Activated B cell treated with CpG ODN at 0.5 μM for 24 hours (primary cell): ENCODE measurements at regions not wholly inside any gene's neighbourhood (a gene's known extent, or its start where the extent isn't known, plus 50 kb on each side); places are given as distances from the start of the nearest gene placed in this dataset.

Source experiments
- ATAC-seq: fragments of 200-7000 bp; cut with Tn5 transposase; one replicate; pipeline ENCODE4 v1.10.0; 2021; ENCODE audit warnings: low read depth, mild to moderate bottlenecking, moderate library complexity
- CTCF ChIA-PET: fragments of 350-600 bp; sonication (Branson Sonifier 250); formaldehyde crosslinking; loops from one replicate; lab custom pipeline; 2021; ENCODE audit warnings: antibody characterized with exemption; lab: Charles Lee
- POLR2A ChIA-PET: fragments of 350-600 bp; sonication (Branson Sonifier 250); formaldehyde crosslinking; loops from one replicate; lab custom pipeline; 2021; ENCODE audit warnings: antibody characterized with exemption; lab: Charles Lee
- DNase-seq: peaks from one replicate; pipeline ENCODE4 v3.0.0; 2022
- H3K27ac Mint-ChIP-seq: one replicate; pipeline ENCODE4 v1.8.0; 2020; ENCODE audit warnings: mixed read lengths
- H3K27me3 Mint-ChIP-seq: one replicate; pipeline ENCODE4 v1.8.0; 2021; ENCODE audit warnings: mixed read lengths
- H3K36me3 Mint-ChIP-seq: one replicate; pipeline ENCODE4 v1.8.0; 2021; ENCODE audit warnings: low read depth, mixed read lengths
- H3K4me1 Mint-ChIP-seq: one replicate; pipeline ENCODE4 v1.8.0; 2021; ENCODE audit warnings: mixed read lengths
- H3K4me3 Mint-ChIP-seq: one replicate; pipeline ENCODE4 v1.8.0; 2020; ENCODE audit warnings: mild to moderate bottlenecking, mixed read lengths
- H3K9me3 Mint-ChIP-seq: one replicate; pipeline ENCODE4 v1.8.0; 2020; ENCODE audit warnings: mixed read lengths
- intact Hi-C: fragments of 100-400 bp; cut with micrococcal nuclease; formaldehyde crosslinking; loops from one replicate; pipeline ENCODE4 v1.15.1; 2024
- TF ChIP-seq, protein P1 (sequence below): fragments of 200-600 bp; IDR thresholded peaks from one replicate; pipeline ENCODE4 v1.8.0; 2022; ENCODE audit warnings: antibody characterized with exemption, mild to moderate bottlenecking

DNA sequence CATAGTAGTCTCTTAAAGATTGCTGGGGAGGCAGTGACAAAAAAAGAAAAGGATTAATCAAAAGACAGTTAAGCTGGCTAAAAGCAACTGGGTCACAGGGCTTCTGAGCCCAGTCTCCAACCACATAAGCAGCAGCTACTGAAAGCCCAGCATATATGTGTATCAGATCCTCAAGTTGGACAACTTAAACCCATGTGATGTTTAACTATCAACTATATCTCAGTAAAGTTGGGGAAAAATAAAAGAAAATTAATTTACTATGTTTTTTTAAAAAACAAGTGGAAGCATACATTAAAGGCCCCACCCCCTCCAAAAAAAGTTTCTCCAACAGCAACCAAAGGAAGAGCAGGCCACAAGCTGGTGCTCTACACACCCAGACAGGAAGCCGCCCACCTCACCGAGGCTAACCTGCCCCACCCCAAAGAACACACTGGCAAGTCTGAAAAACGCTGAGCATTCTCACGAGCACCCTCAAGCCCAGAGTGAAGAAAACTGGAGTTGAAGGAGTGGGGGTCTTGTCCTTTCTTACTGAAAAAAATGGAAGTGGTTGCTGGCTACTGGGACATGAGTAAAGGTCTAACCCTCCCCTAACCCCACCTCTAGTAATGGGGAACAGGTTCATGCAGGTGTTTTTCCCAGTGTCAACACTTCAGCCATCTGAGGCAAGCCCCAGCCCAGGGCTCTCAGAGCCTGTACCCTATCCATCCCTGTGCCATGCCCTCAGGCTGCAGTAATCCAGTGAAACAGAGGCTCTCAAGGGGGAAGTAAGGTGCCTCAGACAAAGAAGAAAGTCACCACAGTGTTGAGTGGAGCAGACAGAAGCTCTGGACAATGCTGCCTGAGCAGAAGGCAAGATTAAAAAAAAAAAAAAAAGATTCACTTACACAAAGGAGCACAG lies 106.3 kb downstream of the GYPC start:
- TF ChIP-seq, protein P1, sequence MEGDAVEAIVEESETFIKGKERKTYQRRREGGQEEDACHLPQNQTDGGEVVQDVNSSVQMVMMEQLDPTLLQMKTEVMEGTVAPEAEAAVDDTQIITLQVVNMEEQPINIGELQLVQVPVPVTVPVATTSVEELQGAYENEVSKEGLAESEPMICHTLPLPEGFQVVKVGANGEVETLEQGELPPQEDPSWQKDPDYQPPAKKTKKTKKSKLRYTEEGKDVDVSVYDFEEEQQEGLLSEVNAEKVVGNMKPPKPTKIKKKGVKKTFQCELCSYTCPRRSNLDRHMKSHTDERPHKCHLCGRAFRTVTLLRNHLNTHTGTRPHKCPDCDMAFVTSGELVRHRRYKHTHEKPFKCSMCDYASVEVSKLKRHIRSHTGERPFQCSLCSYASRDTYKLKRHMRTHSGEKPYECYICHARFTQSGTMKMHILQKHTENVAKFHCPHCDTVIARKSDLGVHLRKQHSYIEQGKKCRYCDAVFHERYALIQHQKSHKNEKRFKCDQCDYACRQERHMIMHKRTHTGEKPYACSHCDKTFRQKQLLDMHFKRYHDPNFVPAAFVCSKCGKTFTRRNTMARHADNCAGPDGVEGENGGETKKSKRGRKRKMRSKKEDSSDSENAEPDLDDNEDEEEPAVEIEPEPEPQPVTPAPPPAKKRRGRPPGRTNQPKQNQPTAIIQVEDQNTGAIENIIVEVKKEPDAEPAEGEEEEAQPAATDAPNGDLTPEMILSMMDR, result no peak
- H3K36me3 Mint-ChIP-seq, result no peaks in the 10 kb centered on the region
- peak overlapping the region; percentile 16 for H3K27ac Mint-ChIP-seq
- H3K4me1 Mint-ChIP-seq, result peaks cover 10% of the 10 kb centered on the region
- no peak overlapping the region for H3K4me3 Mint-ChIP-seq
- no peak for DNase-seq
- no peaks in the 10 kb centered on the region for H3K9me3 Mint-ChIP-seq
- intact Hi-C loops, result no loop called here
- peaks cover 8% of the 10 kb centered on the region for H3K27me3 Mint-ChIP-seq
- ChIA-PET POLR2A (no interaction called here), CTCF (no interaction called here)
- ATAC-seq, result no peak

DNA sequence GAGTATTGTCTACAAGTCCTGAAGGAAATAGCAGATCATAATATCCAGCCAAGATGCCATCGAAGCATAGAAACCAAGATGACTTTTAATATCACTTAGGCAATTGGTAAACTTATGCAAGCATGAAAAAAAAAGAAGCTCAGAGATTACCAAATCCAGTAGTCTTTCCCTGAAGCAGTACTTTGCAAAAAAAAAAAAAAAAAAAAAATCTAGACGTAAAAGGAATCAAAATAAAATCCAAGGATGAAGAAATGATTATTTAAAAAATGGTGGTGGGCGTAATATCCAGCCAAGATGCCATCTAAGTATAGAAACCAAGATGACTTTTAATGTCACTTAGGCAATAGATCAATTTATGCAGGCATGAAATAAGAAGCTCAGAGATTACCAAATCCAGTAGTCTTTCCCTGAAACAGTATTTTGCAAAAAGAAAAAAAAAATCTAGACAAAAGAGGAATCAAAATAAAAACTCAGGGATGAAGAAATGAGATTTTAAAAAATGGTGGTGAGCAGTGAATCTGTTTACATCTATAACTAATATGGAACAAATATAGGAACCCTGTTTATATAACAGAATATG lies 108.8 kb downstream of the GYPC start:
- H3K4me1 Mint-ChIP-seq, result peaks cover 10% of the 10 kb centered on the region

DNA sequence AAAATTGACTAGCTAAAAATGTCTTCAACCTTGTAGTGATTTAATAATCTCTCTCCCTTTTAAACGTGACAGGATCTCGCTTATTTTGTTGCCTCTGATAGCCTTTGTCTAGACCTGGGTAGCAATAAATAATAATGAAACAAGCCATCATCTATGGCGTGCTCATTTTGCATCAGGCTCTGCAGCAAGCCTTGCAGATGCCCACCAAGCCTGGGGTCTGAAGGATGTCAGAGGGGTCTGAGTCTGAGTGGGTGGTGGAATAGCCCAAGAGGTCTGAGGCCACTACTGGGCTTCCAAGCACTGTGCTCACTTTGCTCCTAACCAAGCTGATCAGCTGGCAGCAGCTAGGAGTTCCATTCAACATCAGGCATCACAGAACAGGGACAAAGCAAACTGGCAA lies 109.4 kb downstream of the GYPC start:
- Mint-ChIP-seq H3K27me3 (peaks cover 15% of the 10 kb centered on the region), H3K4me3 (no peak overlapping the region), H3K4me1 (peaks cover 10% of the 10 kb centered on the region), H3K36me3 (no peaks in the 10 kb centered on the region), H3K9me3 (no peaks in the 10 kb centered on the region), H3K27ac (no peak overlapping the region)
- CTCF ChIA-PET, result no interaction called here
- ATAC-seq, result no peak
- TF ChIP-seq, protein P1, result no peak
- no peak for DNase-seq
- POLR2A ChIA-PET, result no interaction called here
- intact Hi-C loops, result no loop called here

More for the DNA sequence above, 108.8 kb downstream of the GYPC start:
- Mint-ChIP-seq H3K9me3 (no peaks in the 10 kb centered on the region), H3K27me3 (peaks cover 10% of the 10 kb centered on the region), H3K36me3 (no peaks in the 10 kb centered on the region), H3K4me3 (no peak overlapping the region), H3K27ac (no peak overlapping the region)
- intact Hi-C loops, result no loop called here
- DNase-seq (no peak), ATAC-seq (no peak)
- ChIA-PET POLR2A (no interaction called here), CTCF (no interaction called here)
- TF ChIP-seq, protein P1, result no peak

DNA sequence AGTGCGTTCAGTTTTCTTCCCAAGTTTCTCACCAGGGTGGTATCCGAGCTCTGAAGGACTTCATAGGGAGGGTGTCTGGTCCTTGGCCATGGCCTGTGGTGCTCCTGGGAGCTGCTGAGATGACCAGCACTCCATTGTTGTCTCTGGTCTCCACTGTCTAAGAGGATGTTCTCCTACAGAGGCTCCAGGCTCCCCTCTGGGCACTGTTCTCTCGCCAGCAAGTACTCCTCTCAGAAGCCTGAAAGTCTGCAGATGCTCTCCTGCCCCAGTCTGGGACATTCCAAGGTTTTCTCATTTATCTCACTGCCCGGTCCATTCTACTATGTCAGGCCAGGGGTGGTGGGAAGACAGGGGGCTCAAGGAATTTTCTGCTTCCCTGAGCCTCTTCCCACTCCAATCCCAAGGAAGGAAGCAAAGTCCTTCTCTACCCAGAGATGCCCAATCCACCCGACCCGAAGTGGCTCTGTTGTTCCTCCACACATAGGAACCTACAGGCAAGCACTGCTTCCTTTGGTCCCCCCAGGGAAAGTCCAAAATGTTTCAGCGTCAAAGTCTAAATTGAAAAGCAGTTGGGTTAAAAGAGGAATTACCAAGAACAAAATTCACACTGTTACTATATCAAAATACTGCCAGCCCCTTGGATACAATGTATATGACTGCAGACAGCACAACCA lies 110.5 kb downstream of the GYPC start:
- no peak for DNase-seq
- POLR2A ChIA-PET, result no interaction called here

More for the DNA sequence above, 110.5 kb downstream of the GYPC start:
- no peak overlapping the region for H3K4me3 Mint-ChIP-seq
- intact Hi-C loops, result no loop called here
- H3K4me1 Mint-ChIP-seq, result peaks cover 10% of the 10 kb centered on the region
- no peaks in the 10 kb centered on the region for H3K36me3 Mint-ChIP-seq
- TF ChIP-seq, protein P1, result no peak
- CTCF ChIA-PET, result no interaction called here
- peaks cover 24% of the 10 kb centered on the region for H3K27me3 Mint-ChIP-seq
- H3K9me3 Mint-ChIP-seq, result no peaks in the 10 kb centered on the region
- no peak for ATAC-seq
- H3K27ac Mint-ChIP-seq, result no peak overlapping the region
